ENCODE measurements at regions not wholly inside any gene's neighbourhood (a gene's known extent, or its start where the extent isn't known, plus 50 kb on each side); places are given as distances from the start of the nearest gene placed in this dataset.

DNA sequence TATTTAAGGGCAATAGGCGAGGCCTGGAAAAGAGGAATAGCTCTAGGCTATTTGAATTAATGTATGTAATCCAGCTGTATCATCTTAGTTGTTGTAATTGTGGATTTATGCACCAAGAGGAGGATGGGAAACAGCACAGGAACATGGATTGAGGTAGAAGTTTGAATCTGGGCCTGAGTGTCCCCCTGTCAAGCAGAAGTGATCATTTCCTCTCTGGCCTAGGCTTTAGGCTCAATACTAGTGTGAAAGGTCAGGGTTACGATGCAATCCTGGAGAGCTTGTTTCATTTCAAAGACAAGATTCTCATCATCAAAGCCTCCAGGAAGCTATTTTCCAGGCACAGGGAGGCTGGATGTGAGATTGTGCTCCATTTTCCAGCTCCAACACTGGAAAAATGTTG, 77.9 kb upstream of the HSD17B12 start:
- TF ChIP-seq, protein P1, sequence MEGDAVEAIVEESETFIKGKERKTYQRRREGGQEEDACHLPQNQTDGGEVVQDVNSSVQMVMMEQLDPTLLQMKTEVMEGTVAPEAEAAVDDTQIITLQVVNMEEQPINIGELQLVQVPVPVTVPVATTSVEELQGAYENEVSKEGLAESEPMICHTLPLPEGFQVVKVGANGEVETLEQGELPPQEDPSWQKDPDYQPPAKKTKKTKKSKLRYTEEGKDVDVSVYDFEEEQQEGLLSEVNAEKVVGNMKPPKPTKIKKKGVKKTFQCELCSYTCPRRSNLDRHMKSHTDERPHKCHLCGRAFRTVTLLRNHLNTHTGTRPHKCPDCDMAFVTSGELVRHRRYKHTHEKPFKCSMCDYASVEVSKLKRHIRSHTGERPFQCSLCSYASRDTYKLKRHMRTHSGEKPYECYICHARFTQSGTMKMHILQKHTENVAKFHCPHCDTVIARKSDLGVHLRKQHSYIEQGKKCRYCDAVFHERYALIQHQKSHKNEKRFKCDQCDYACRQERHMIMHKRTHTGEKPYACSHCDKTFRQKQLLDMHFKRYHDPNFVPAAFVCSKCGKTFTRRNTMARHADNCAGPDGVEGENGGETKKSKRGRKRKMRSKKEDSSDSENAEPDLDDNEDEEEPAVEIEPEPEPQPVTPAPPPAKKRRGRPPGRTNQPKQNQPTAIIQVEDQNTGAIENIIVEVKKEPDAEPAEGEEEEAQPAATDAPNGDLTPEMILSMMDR (IDR thresholded peaks at IDR 0.05 in 4 of 5, conservative IDR thresholded peaks at IDR 0.05 in 1 of 5), result no peak
- no peak for TF ChIP-seq POLR2A (IDR thresholded peaks at IDR 0.05)
